ENCODE measurements at regions not wholly inside any gene's neighbourhood (a gene's known extent, or its start where the extent isn't known, plus 50 kb on each side); places are given as distances from the start of the nearest gene placed in this dataset.

GRCh38 chr10:4391683-4392082 is 434.3 kb upstream of the AKR1E2 start:
- Histone ChIP-seq H3K4me1 (ENCODE audit: control insufficient read depth in 1 of 2, insufficient read depth in 1 of 2, low read depth in 1 of 2, low read length in 1 of 2) (no peaks in the 10 kb centered on the region), H3K4me3 (ENCODE audit: low read depth in 1 of 2, low read length in 1 of 2) (no peak overlapping the region), H3K36me3 (no peaks in the 10 kb centered on the region), H3K9me3 (no peaks in the 10 kb centered on the region), H3K27me3 (no peaks in the 10 kb centered on the region), H3K27ac (no peak overlapping the region)
- TF ChIP-seq, protein P1, sequence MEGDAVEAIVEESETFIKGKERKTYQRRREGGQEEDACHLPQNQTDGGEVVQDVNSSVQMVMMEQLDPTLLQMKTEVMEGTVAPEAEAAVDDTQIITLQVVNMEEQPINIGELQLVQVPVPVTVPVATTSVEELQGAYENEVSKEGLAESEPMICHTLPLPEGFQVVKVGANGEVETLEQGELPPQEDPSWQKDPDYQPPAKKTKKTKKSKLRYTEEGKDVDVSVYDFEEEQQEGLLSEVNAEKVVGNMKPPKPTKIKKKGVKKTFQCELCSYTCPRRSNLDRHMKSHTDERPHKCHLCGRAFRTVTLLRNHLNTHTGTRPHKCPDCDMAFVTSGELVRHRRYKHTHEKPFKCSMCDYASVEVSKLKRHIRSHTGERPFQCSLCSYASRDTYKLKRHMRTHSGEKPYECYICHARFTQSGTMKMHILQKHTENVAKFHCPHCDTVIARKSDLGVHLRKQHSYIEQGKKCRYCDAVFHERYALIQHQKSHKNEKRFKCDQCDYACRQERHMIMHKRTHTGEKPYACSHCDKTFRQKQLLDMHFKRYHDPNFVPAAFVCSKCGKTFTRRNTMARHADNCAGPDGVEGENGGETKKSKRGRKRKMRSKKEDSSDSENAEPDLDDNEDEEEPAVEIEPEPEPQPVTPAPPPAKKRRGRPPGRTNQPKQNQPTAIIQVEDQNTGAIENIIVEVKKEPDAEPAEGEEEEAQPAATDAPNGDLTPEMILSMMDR (IDR thresholded peaks at IDR 0.05) = no peak

- H3K27me3 ChIP-seq = no peaks in the 10 kb centered on the region
- no peak overlapping the region for H3K4me3 ChIP-seq (ENCODE audit: low read depth in 1 of 2, low read length in 1 of 2)
- TF ChIP-seq, protein P1 (IDR thresholded peaks at IDR 0.05) = no peak
- no peaks in the 10 kb centered on the region for H3K36me3 ChIP-seq
- H3K27ac ChIP-seq = no peak overlapping the region
- no peaks in the 10 kb centered on the region for H3K4me1 ChIP-seq (ENCODE audit: control insufficient read depth in 1 of 2, insufficient read depth in 1 of 2, low read depth in 1 of 2, low read length in 1 of 2)
- no peaks in the 10 kb centered on the region for H3K9me3 ChIP-seq
Measured at GRCh38 chr10:4390219-4390618, 435.8 kb upstream of the AKR1E2 start.

DNA sequence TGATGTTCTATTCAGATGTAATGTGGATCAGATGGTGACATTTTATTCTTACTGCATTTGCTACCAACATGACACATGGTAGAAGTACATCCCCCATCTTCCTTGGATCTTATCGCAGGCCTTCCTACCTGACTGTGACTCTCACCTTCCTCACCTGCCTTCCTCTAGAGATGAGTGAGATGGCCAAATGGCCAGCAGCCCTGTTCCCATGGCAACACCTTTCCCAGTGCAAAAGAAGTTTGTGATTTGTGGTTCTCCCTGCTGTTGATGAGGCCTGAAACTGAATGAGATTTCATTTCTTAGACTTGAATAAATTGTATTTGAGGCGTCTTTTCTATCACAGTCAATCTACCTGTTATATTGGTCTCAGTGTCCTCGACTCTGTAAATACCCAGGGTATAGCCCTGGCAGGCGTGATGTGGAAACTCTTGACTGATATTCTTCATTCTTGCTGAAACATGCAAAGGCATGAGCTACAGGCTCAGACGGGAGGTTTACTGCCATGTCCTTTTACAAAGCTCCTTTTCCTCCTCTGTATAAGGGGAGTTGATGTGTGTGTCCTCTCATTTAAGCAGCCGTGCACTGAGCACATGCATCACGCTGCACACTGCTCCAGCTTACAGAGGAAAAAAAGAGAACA is 440.7 kb upstream of the AKR1E2 start:
- Histone ChIP-seq H3K27ac (no peak overlapping the region), H3K4me1 (ENCODE audit: control insufficient read depth in 1 of 2, insufficient read depth in 1 of 2, low read depth in 1 of 2, low read length in 1 of 2) (no peaks in the 10 kb centered on the region), H3K36me3 (no peaks in the 10 kb centered on the region), H3K4me3 (ENCODE audit: low read depth in 1 of 2, low read length in 1 of 2) (no peak overlapping the region), H3K27me3 (no peaks in the 10 kb centered on the region), H3K9me3 (no peaks in the 10 kb centered on the region)
- TF ChIP-seq, protein P1 (IDR thresholded peaks at IDR 0.05) = no peak

DNA sequence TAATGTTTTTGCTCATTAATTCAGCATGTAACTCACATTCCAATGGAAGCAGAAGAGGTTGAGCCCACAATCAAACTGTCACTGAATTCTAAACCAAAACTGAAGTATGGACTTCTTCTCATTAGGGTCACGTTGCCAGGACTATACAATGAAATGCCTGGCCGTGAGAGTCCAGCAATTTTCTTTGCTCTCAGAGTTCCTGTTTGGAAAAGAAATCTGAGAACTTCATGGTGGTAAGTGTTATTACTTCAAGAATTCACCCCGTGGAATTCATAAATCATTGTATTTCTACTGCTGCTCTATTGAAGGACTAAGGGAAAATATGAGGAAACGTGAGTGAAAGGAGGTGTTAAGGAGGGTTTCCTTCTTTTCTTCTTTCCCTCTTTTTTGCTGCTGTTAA is 441.8 kb upstream of the AKR1E2 start:
- no peaks in the 10 kb centered on the region for H3K4me1 ChIP-seq (ENCODE audit: control insufficient read depth in 1 of 2, insufficient read depth in 1 of 2, low read depth in 1 of 2, low read length in 1 of 2)
- H3K36me3 ChIP-seq = no peaks in the 10 kb centered on the region
- no peak overlapping the region for H3K27ac ChIP-seq
- no peaks in the 10 kb centered on the region for H3K9me3 ChIP-seq
- TF ChIP-seq, protein P1 (IDR thresholded peaks at IDR 0.05) = no peak
- no peak overlapping the region for H3K4me3 ChIP-seq (ENCODE audit: low read depth in 1 of 2, low read length in 1 of 2)
- no peaks in the 10 kb centered on the region for H3K27me3 ChIP-seq

DNA sequence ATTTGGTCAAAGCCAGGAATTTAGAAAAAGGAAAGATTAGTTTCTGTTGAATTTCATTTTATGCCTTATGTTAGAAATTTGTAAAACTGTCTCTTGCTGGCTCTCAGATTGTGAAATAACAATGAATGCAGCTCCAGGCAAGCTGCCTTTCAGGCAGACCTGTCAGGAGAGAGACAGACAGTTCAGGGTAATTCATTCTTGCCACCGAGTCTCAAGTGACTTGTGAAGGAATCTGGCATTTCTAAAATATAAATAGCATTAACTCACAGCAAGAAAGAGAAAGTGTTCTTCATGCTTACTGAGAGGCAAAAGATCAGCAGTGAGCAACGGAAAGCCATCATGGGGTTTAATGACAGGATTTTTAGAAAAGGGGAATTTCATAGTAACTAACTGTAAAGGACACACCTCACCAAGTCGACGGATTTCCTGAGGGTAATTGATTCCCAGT is 442.3 kb upstream of the AKR1E2 start:
- H3K27me3 ChIP-seq = no peaks in the 10 kb centered on the region
- H3K4me3 ChIP-seq (ENCODE audit: low read depth in 1 of 2, low read length in 1 of 2) = no peak overlapping the region
- H3K4me1 ChIP-seq (ENCODE audit: control insufficient read depth in 1 of 2, insufficient read depth in 1 of 2, low read depth in 1 of 2, low read length in 1 of 2) = no peaks in the 10 kb centered on the region
- no peaks in the 10 kb centered on the region for H3K9me3 ChIP-seq
- TF ChIP-seq, protein P1 (IDR thresholded peaks at IDR 0.05) = no peak
- no peaks in the 10 kb centered on the region for H3K36me3 ChIP-seq
- no peak overlapping the region for H3K27ac ChIP-seq

All from neutrophil (primary cell).